CD4-positive, alpha-beta memory T cell (primary cell): ENCODE measurements at regions not wholly inside any gene's neighbourhood (a gene's known extent, or its start where the extent isn't known, plus 50 kb on each side); places are given as distances from the start of the nearest gene placed in this dataset.

ENCODE experiments used
- CTCF ChIA-PET: fragments of 350-600 bp; sonication (Branson Sonifier 250); formaldehyde crosslinking; loops from one replicate; lab custom pipeline; 2021; ENCODE audit warnings: inconsistent platforms; ENCODE audit not compliant: partially characterized antibody; lab: Charles Lee
- POLR2A ChIA-PET: fragments of 350-600 bp; sonication (Branson Sonifier 250); formaldehyde crosslinking; loops from one replicate; lab custom pipeline; 2021; ENCODE audit not compliant: partially characterized antibody; lab: Charles Lee
- DNase-seq, 5 donors: peaks; one replicate each; pipeline versions ENCODE4 v3.0.0 to v3.0.0-alpha.2; 2020 to 2022; ENCODE audit warnings: mixed read lengths in 1 of 5
- H3K27ac ChIP-seq: one replicate; pipeline ENCODE4 v1.7.0; 2013; ENCODE audit warnings: low read depth, low read length
- H3K27me3 ChIP-seq: 2 replicates; pipeline ENCODE4 v1.7.0; 2013; ENCODE audit warnings: mild to moderate bottlenecking, low read length, moderate library complexity; ENCODE audit not compliant: insufficient read depth
- H3K36me3 ChIP-seq: 2 replicates; pipeline ENCODE4 v1.7.0; 2013; ENCODE audit warnings: mild to moderate bottlenecking, low read length, moderate library complexity; ENCODE audit not compliant: insufficient read depth
- H3K4me1 ChIP-seq: 2 replicates; pipeline ENCODE4 v1.7.0; 2013; ENCODE audit warnings: mild to moderate bottlenecking, low read length, moderate library complexity; ENCODE audit not compliant: insufficient read depth
- H3K4me3 ChIP-seq, 2 donors: one replicate each; pipeline ENCODE4 v1.7.0; 2013; ENCODE audit warnings: low read length in 2 of 2, mild to moderate bottlenecking in 1 of 2
- H3K9me3 ChIP-seq, 2 donors: one replicate each; pipeline ENCODE4 v1.7.0; 2013; ENCODE audit warnings: low read length in 2 of 2, control low read depth in 1 of 2; ENCODE audit not compliant: control insufficient read depth in 1 of 2
- H3K27ac Mint-ChIP-seq, 7 donors: one replicate each; pipeline ENCODE4 v1.8.0; 2020 to 2021; ENCODE audit warnings: mixed read lengths in 7 of 7, mild to moderate bottlenecking in 6 of 7, inconsistent platforms in 3 of 7, moderate library complexity in 3 of 7
- H3K27me3 Mint-ChIP-seq, 2 donors: one replicate each; pipeline ENCODE4 v1.8.0; 2020 to 2021; ENCODE audit warnings: mixed read lengths in 2 of 2
- H3K36me3 Mint-ChIP-seq, 2 donors: one replicate each; pipeline ENCODE4 v1.8.0; 2020 to 2021; ENCODE audit warnings: mixed read lengths in 2 of 2, inconsistent platforms in 1 of 2, mild to moderate bottlenecking in 1 of 2
- H3K4me1 Mint-ChIP-seq, 4 donors: one replicate each; pipeline ENCODE4 v1.8.0; 2020 to 2021; ENCODE audit warnings: mixed read lengths in 4 of 4, mild to moderate bottlenecking in 1 of 4
- H3K4me3 Mint-ChIP-seq, 8 donors: one replicate each; pipeline ENCODE4 v1.8.0; 2020 to 2021; ENCODE audit warnings: mixed read lengths in 8 of 8, mild to moderate bottlenecking in 7 of 8, moderate library complexity in 6 of 8, inconsistent platforms in 3 of 8
- H3K9me3 Mint-ChIP-seq, 8 donors: one replicate each; pipeline ENCODE4 v1.8.0; 2020 to 2021; ENCODE audit warnings: mixed read lengths in 8 of 8, mild to moderate bottlenecking in 5 of 8, inconsistent platforms in 3 of 8, moderate library complexity in 1 of 8
- intact Hi-C: fragments of 100-400 bp; cut with micrococcal nuclease; formaldehyde crosslinking; loops from one replicate; pipeline ENCODE4 v1.15.1; 2023

- Histone ChIP-seq H3K4me1 (no peaks in the 10 kb centered on the region), H3K27ac (no peak overlapping the region), H3K9me3 (no peaks in the 10 kb centered on the region), H3K4me3 (no peak overlapping the region), H3K27me3 (no peaks in the 10 kb centered on the region), H3K36me3 (no peaks in the 10 kb centered on the region)
- H3K36me3 Mint-ChIP-seq: no peaks in the 10 kb centered on the region
- peaks cover 0 to 2% of the 10 kb centered on the region in 2 donors for H3K27me3 Mint-ChIP-seq
- peaks cover 0 to 3% (median under 1%) of the 10 kb centered on the region in 8 donors for H3K9me3 Mint-ChIP-seq
- DNase-seq: no peak
- CTCF ChIA-PET: no interaction called here
- POLR2A ChIA-PET: no interaction called here
- H3K4me3 Mint-ChIP-seq: no peak overlapping the region
- no peak overlapping the region for H3K27ac Mint-ChIP-seq
- intact Hi-C loops: no loop called here
- H3K4me1 Mint-ChIP-seq: no peaks in the 10 kb centered on the region
These were observed 110.7 kb downstream of the DACT2 start for GRCh38 chr6:168208854-168209253.

GRCh38 chr6:168208402-168208801, 111.2 kb downstream of the DACT2 start:
- intact Hi-C loops: no loop called here
- DNase-seq: no peak
- H3K27ac ChIP-seq: no peak overlapping the region
- no peak overlapping the region for H3K4me3 ChIP-seq
- ChIA-PET POLR2A (no interaction called here), CTCF (no interaction called here)
- H3K9me3 ChIP-seq: no peaks in the 10 kb centered on the region
- H3K27me3 ChIP-seq: no peaks in the 10 kb centered on the region
- no peak overlapping the region for H3K4me3 Mint-ChIP-seq
- no peaks in the 10 kb centered on the region for H3K4me1 Mint-ChIP-seq
- H3K27me3 Mint-ChIP-seq: peaks cover 0 to 2% of the 10 kb centered on the region in 2 donors
- H3K4me1 ChIP-seq: no peaks in the 10 kb centered on the region
- H3K36me3 ChIP-seq: no peaks in the 10 kb centered on the region
- H3K9me3 Mint-ChIP-seq: peaks cover 0 to 3% (median under 1%) of the 10 kb centered on the region in 8 donors
- H3K36me3 Mint-ChIP-seq: no peaks in the 10 kb centered on the region
- no peak overlapping the region for H3K27ac Mint-ChIP-seq

GRCh38 chr6:168207421-168208175, 112.0 kb downstream of the DACT2 start:
- H3K27me3 Mint-ChIP-seq: peaks cover 0 to 2% of the 10 kb centered on the region in 2 donors
- H3K36me3 ChIP-seq: no peaks in the 10 kb centered on the region
- CTCF ChIA-PET: no interaction called here
- no peaks in the 10 kb centered on the region for H3K27me3 ChIP-seq
- intact Hi-C loops: no loop called here
- H3K27ac Mint-ChIP-seq: no peak overlapping the region
- H3K9me3 ChIP-seq: no peaks in the 10 kb centered on the region
- no peak overlapping the region for H3K27ac ChIP-seq
- peaks cover 0 to 3% (median under 1%) of the 10 kb centered on the region in 8 donors for H3K9me3 Mint-ChIP-seq
- H3K4me3 ChIP-seq: no peak overlapping the region
- POLR2A ChIA-PET: no interaction called here
- no peaks in the 10 kb centered on the region for H3K36me3 Mint-ChIP-seq
- no peaks in the 10 kb centered on the region for H3K4me1 ChIP-seq
- H3K4me1 Mint-ChIP-seq: no peaks in the 10 kb centered on the region
- no peak for DNase-seq
- H3K4me3 Mint-ChIP-seq: no peak overlapping the region

GRCh38 chr6:168206661-168207274, 112.8 kb downstream of the DACT2 start:
- Mint-ChIP-seq H3K27me3 (peaks cover 2 to 4% of the 10 kb centered on the region in 2 donors), H3K4me3 (no peak overlapping the region), H3K36me3 (no peaks in the 10 kb centered on the region), H3K4me1 (no peaks in the 10 kb centered on the region), H3K9me3 (peaks cover 0 to 3% (median under 1%) of the 10 kb centered on the region in 8 donors), H3K27ac (no peak overlapping the region)
- DNase-seq: no peak
- no peaks in the 10 kb centered on the region for H3K4me1 ChIP-seq
- ChIA-PET CTCF (no interaction called here), POLR2A (no interaction called here)
- intact Hi-C loops: no loop called here
- H3K4me3 ChIP-seq: no peak overlapping the region
- H3K36me3 ChIP-seq: no peaks in the 10 kb centered on the region
- H3K9me3 ChIP-seq: no peaks in the 10 kb centered on the region
- no peak overlapping the region for H3K27ac ChIP-seq
- no peaks in the 10 kb centered on the region for H3K27me3 ChIP-seq

GRCh38 chr6:168206186-168206585, 113.4 kb downstream of the DACT2 start:
- H3K27me3 ChIP-seq: no peaks in the 10 kb centered on the region
- H3K9me3 Mint-ChIP-seq: peaks cover 0 to 3% (median under 1%) of the 10 kb centered on the region in 8 donors
- POLR2A ChIA-PET: no interaction called here
- no peak overlapping the region for H3K4me3 ChIP-seq
- H3K9me3 ChIP-seq: no peaks in the 10 kb centered on the region
- H3K36me3 Mint-ChIP-seq: no peaks in the 10 kb centered on the region
- H3K27me3 Mint-ChIP-seq: peaks cover 2 to 4% of the 10 kb centered on the region in 2 donors
- no peaks in the 10 kb centered on the region for H3K4me1 Mint-ChIP-seq
- no peak overlapping the region for H3K4me3 Mint-ChIP-seq
- no peaks in the 10 kb centered on the region for H3K36me3 ChIP-seq
- DNase-seq: no peak
- no peaks in the 10 kb centered on the region for H3K4me1 ChIP-seq
- H3K27ac Mint-ChIP-seq: no peak overlapping the region
- no peak overlapping the region for H3K27ac ChIP-seq
- intact Hi-C loops: no loop called here
- CTCF ChIA-PET: no interaction called here

- ChIA-PET CTCF (no interaction called here), POLR2A (no interaction called here)
- Mint-ChIP-seq H3K27me3 (peaks cover 3 to 4% of the 10 kb centered on the region in 2 donors), H3K4me1 (no peaks in the 10 kb centered on the region), H3K36me3 (no peaks in the 10 kb centered on the region), H3K4me3 (no peak overlapping the region), H3K27ac (no peak overlapping the region), H3K9me3 (peaks cover 0 to 3% (median under 1%) of the 10 kb centered on the region in 8 donors)
- Histone ChIP-seq H3K36me3 (no peaks in the 10 kb centered on the region), H3K27me3 (no peaks in the 10 kb centered on the region), H3K4me1 (no peaks in the 10 kb centered on the region), H3K9me3 (no peaks in the 10 kb centered on the region), H3K4me3 (no peak overlapping the region), H3K27ac (no peak overlapping the region)
- intact Hi-C loops: no loop called here
- DNase-seq: no peak
These were observed 117.8 kb downstream of the DACT2 start for GRCh38 chr6:168201799-168202198.

- Mint-ChIP-seq H3K9me3 (peaks cover 0 to 3% (median under 1%) of the 10 kb centered on the region in 8 donors), H3K36me3 (no peaks in the 10 kb centered on the region), H3K4me1 (no peaks in the 10 kb centered on the region), H3K27me3 (peaks cover 3 to 4% of the 10 kb centered on the region in 2 donors), H3K27ac (no peak overlapping the region), H3K4me3 (no peak overlapping the region)
- no peaks in the 10 kb centered on the region for H3K27me3 ChIP-seq
- H3K4me3 ChIP-seq: no peak overlapping the region
- CTCF ChIA-PET: no interaction called here
- H3K36me3 ChIP-seq: no peaks in the 10 kb centered on the region
- no peak overlapping the region for H3K27ac ChIP-seq
- H3K9me3 ChIP-seq: no peaks in the 10 kb centered on the region
- H3K4me1 ChIP-seq: no peaks in the 10 kb centered on the region
- intact Hi-C loops: no loop called here
- POLR2A ChIA-PET: no interaction called here
- no peak for DNase-seq
These were observed 118.2 kb downstream of the DACT2 start for GRCh38 chr6:168201383-168201782.
